ENCODE measurements at regions not wholly inside any gene's neighbourhood (a gene's known extent, or its start where the extent isn't known, plus 50 kb on each side); places are given as distances from the start of the nearest gene placed in this dataset.

GRCh38 chr21:39007532-39007931 is 175.7 kb downstream of the PSMG1 start:
- Histone ChIP-seq H3K4me3 (ENCODE audit: low read depth, low read length) (no peak overlapping the region), H3K36me3 (ENCODE audit: control insufficient read depth, insufficient read depth, low read length) (no peaks in the 10 kb centered on the region), H3K27me3 (ENCODE audit: control insufficient read depth, insufficient read depth, low read length) (no peaks in the 10 kb centered on the region)
- ChIA-PET CTCF (no interaction called here), POLR2A (no interaction called here)
- DNase-seq (ENCODE audit: low read depth): no peak
- TF ChIP-seq CTCF (IDR thresholded peaks at IDR 0.05; ENCODE audit: insufficient read depth, low read depth, low read length): no peak

- H3K36me3 ChIP-seq (ENCODE audit: control insufficient read depth, insufficient read depth, low read length): no peaks in the 10 kb centered on the region
- ChIA-PET CTCF (interaction anchor here (1.1 kb wide), 1 partner anchor 13 kb away, joined by 3 read pairs; no protein-coding TSS in a partner anchor), POLR2A (no interaction called here)
- no peak overlapping the region for H3K4me3 ChIP-seq (ENCODE audit: low read depth, low read length)
- no peak for DNase-seq (ENCODE audit: low read depth)
- TF ChIP-seq CTCF (IDR thresholded peaks at IDR 0.05; ENCODE audit: insufficient read depth, low read depth, low read length): no peak
- H3K27me3 ChIP-seq (ENCODE audit: control insufficient read depth, insufficient read depth, low read length): no peaks in the 10 kb centered on the region
Observed at GRCh38 chr21:39006571-39007311, 176.5 kb downstream of the PSMG1 start.

- ChIA-PET CTCF (no interaction called here), POLR2A (no interaction called here)
- H3K36me3 ChIP-seq (ENCODE audit: control insufficient read depth, insufficient read depth, low read length): no peaks in the 10 kb centered on the region
- TF ChIP-seq CTCF (IDR thresholded peaks at IDR 0.05; ENCODE audit: insufficient read depth, low read depth, low read length): no peak
- no peak overlapping the region for H3K4me3 ChIP-seq (ENCODE audit: low read depth, low read length)
- DNase-seq (ENCODE audit: low read depth): no peak
- no peaks in the 10 kb centered on the region for H3K27me3 ChIP-seq (ENCODE audit: control insufficient read depth, insufficient read depth, low read length)
Observed at GRCh38 chr21:39005502-39005787, 177.8 kb downstream of the PSMG1 start.

- DNase-seq (ENCODE audit: low read depth): no peak
- Histone ChIP-seq H3K27me3 (ENCODE audit: control insufficient read depth, insufficient read depth, low read length) (no peaks in the 10 kb centered on the region), H3K4me3 (ENCODE audit: low read depth, low read length) (no peak overlapping the region), H3K36me3 (ENCODE audit: control insufficient read depth, insufficient read depth, low read length) (no peaks in the 10 kb centered on the region)
- POLR2A ChIA-PET: interaction anchor here (0.6 kb wide), 1 partner anchor 15 kb away, joined by 3 read pairs; no protein-coding TSS in a partner anchor
- TF ChIP-seq CTCF (IDR thresholded peaks at IDR 0.05; ENCODE audit: insufficient read depth, low read depth, low read length): no peak
- CTCF ChIA-PET: interaction anchor here (0.6 to 1.3 kb wide), 3 partner anchors 11 to 111 kb away, joined by 3 read pairs; no protein-coding TSS in a partner anchor
Observed at GRCh38 chr21:39004634-39005501, 178.4 kb downstream of the PSMG1 start.

GRCh38 chr21:39003982-39004633 is 179.1 kb downstream of the PSMG1 start:
- Histone ChIP-seq H3K4me3 (ENCODE audit: low read depth, low read length) (no peak overlapping the region), H3K36me3 (ENCODE audit: control insufficient read depth, insufficient read depth, low read length) (no peaks in the 10 kb centered on the region), H3K27me3 (ENCODE audit: control insufficient read depth, insufficient read depth, low read length) (no peaks in the 10 kb centered on the region)
- POLR2A ChIA-PET: interaction anchor here (0.6 kb wide), 1 partner anchor 14 kb away, joined by 3 read pairs; no protein-coding TSS in a partner anchor
- DNase-seq (ENCODE audit: low read depth): no peak
- TF ChIP-seq CTCF (IDR thresholded peaks at IDR 0.05; ENCODE audit: insufficient read depth, low read depth, low read length): no peak
- CTCF ChIA-PET: interaction anchor here (0.6 to 1.3 kb wide), 3 partner anchors 10 to 111 kb away, joined by 3 read pairs; no protein-coding TSS in a partner anchor
